ENCODE measurements at regions not wholly inside any gene's neighbourhood (a gene's known extent, or its start where the extent isn't known, plus 50 kb on each side); places are given as distances from the start of the nearest gene placed in this dataset.

DNA sequence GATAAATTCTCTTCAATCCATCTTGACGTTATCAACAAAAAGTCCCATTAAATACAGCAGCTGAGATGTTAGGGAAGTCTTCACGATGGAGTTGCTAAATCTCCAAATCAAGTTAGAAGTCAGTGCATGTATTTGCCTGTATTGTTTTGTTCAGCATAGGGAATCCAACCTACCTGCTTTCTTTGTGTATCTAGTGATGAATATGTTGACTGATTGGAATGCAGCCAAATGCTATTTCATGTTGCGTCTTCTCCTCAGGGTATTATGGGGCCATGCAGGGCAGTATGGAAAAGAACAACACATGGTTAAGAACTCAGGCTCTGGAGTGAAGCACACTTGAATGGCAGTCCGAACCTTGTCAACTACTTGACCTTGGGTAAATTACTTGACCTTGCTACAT lies 529.5 kb upstream of the ZNF462 start:
- TF ChIP-seq ZNF8 (CRISPR knock-in tag; IDR thresholded peaks at IDR 0.05) (no peak), SNAI2 (CRISPR knock-in tag; IDR thresholded peaks at IDR 0.05) (no peak)
- no peak for ATAC-seq

DNA sequence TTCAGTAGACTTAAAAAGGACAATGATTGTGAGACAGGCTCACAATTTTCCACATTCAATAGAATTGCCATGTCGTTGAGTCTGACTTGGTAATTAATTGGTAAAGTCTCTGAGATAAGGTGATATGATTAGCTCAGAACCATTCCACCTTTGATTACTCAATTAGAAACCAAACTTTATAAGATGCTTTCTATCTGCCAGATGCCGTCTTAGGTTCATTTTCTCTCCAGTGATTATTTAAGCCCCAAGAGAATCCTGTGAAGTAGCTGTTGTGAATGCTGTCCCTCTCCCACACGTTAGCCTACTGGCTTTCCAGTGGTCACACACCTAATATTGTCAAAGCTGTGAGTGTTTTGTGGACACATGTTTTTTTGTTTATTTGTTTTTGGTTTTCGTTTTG lies 528.9 kb upstream of the ZNF462 start:
- no peak for ATAC-seq
- TF ChIP-seq ZNF70 (CRISPR knock-in tag; IDR thresholded peaks at IDR 0.05), result no peak
- TF ChIP-seq CREB5 (CRISPR knock-in tag; IDR thresholded peaks at IDR 0.05; ENCODE audit: low read depth), result no peak
- TF ChIP-seq GLIS3 (CRISPR knock-in tag; IDR thresholded peaks at IDR 0.05), result no peak
- no peak for TF ChIP-seq CSDC2 (CRISPR knock-in tag; IDR thresholded peaks at IDR 0.05)
- no peak for TF ChIP-seq ISL1 (CRISPR knock-in tag; IDR thresholded peaks at IDR 0.05)
- TF ChIP-seq ZNF8 (CRISPR knock-in tag; IDR thresholded peaks at IDR 0.05), result no peak
- TF ChIP-seq TOX (CRISPR knock-in tag; IDR thresholded peaks at IDR 0.05; ENCODE audit: borderline replicate concordance), result no peak
- TF ChIP-seq ZNF565 (CRISPR knock-in tag; conservative IDR thresholded peaks at IDR 0.05; ENCODE audit: low read depth), result no peak
- TF ChIP-seq, protein P1, sequence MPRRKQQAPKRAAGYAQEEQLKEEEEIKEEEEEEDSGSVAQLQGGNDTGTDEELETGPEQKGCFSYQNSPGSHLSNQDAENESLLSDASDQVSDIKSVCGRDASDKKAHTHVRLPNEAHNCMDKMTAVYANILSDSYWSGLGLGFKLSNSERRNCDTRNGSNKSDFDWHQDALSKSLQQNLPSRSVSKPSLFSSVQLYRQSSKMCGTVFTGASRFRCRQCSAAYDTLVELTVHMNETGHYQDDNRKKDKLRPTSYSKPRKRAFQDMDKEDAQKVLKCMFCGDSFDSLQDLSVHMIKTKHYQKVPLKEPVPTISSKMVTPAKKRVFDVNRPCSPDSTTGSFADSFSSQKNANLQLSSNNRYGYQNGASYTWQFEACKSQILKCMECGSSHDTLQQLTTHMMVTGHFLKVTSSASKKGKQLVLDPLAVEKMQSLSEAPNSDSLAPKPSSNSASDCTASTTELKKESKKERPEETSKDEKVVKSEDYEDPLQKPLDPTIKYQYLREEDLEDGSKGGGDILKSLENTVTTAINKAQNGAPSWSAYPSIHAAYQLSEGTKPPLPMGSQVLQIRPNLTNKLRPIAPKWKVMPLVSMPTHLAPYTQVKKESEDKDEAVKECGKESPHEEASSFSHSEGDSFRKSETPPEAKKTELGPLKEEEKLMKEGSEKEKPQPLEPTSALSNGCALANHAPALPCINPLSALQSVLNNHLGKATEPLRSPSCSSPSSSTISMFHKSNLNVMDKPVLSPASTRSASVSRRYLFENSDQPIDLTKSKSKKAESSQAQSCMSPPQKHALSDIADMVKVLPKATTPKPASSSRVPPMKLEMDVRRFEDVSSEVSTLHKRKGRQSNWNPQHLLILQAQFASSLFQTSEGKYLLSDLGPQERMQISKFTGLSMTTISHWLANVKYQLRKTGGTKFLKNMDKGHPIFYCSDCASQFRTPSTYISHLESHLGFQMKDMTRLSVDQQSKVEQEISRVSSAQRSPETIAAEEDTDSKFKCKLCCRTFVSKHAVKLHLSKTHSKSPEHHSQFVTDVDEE (CRISPR knock-in tag; IDR thresholded peaks at IDR 0.05), result no peak
- TF ChIP-seq ZFP3 (CRISPR knock-in tag; IDR thresholded peaks at IDR 0.05), result no peak
- TF ChIP-seq RARB (CRISPR knock-in tag; IDR thresholded peaks at IDR 0.05), result no peak
- no peak for TF ChIP-seq ARNTL (CRISPR knock-in tag; IDR thresholded peaks at IDR 0.05; ENCODE audit: borderline replicate concordance, low read depth)
- no peak for TF ChIP-seq PPARA (CRISPR knock-in tag; IDR thresholded peaks at IDR 0.05; ENCODE audit: borderline replicate concordance)
- no peak for TF ChIP-seq ZFP30 (CRISPR knock-in tag; IDR thresholded peaks at IDR 0.05)
- TF ChIP-seq ESRRG (CRISPR knock-in tag; IDR thresholded peaks at IDR 0.05), result no peak
- TF ChIP-seq ZC3H10 (CRISPR knock-in tag; IDR thresholded peaks at IDR 0.05), result no peak
- TF ChIP-seq SNAI2 (CRISPR knock-in tag; IDR thresholded peaks at IDR 0.05), result no peak
- TF ChIP-seq POU6F1 (CRISPR knock-in tag; IDR thresholded peaks at IDR 0.05; ENCODE audit: borderline replicate concordance, low read depth), result no peak
- TF ChIP-seq, protein P2, sequence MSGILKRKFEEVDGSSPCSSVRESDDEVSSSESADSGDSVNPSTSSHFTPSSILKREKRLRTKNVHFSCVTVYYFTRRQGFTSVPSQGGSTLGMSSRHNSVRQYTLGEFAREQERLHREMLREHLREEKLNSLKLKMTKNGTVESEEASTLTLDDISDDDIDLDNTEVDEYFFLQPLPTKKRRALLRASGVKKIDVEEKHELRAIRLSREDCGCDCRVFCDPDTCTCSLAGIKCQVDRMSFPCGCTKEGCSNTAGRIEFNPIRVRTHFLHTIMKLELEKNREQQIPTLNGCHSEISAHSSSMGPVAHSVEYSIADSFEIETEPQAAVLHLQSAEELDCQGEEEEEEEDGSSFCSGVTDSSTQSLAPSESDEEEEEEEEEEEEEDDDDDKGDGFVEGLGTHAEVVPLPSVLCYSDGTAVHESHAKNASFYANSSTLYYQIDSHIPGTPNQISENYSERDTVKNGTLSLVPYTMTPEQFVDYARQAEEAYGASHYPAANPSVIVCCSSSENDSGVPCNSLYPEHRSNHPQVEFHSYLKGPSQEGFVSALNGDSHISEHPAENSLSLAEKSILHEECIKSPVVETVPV (CRISPR knock-in tag; IDR thresholded peaks at IDR 0.05), result no peak
- TF ChIP-seq OSR1 (CRISPR knock-in tag; IDR thresholded peaks at IDR 0.05), result no peak

DNA sequence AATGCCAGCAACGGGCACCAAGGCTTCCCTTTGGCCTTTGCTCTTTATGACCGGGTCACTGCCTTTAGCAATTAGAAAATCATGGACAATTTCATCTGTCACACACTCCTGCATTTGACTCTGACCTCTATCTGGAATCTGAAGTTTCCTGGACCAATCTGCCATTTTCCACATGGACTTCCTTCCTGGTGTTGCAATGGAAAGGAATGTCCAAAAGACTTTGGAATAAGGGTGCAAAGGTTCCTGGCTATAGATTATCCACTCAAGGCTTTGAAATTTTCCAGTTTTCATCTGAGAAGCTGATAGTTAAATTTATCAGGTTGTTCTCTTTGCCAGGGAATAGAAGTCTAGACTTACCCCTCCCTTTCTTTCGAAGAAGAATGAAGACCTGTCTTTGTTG lies 523.1 kb upstream of the ZNF462 start:
- no peak for ATAC-seq
- no peak for TF ChIP-seq OSR1 (CRISPR knock-in tag; IDR thresholded peaks at IDR 0.05)
- TF ChIP-seq, protein P1 (CRISPR knock-in tag; IDR thresholded peaks at IDR 0.05), result no peak
- no peak for TF ChIP-seq ZNF70 (CRISPR knock-in tag; IDR thresholded peaks at IDR 0.05)
